HG03575 (cell line): ENCODE measurements at regions not wholly inside any gene's neighbourhood (a gene's known extent, or its start where the extent isn't known, plus 50 kb on each side); places are given as distances from the start of the nearest gene placed in this dataset.

ENCODE experiments used
- ATAC-seq: cut with Tn5 transposase; IDR thresholded peaks from one replicate; pipeline ENCODE4 v1.9.1; 2021; ENCODE audit not compliant: unreplicated experiment, insufficient number of reproducible peaks, low FRiP score; ENCODE audit errors: extremely low read depth

DNA sequence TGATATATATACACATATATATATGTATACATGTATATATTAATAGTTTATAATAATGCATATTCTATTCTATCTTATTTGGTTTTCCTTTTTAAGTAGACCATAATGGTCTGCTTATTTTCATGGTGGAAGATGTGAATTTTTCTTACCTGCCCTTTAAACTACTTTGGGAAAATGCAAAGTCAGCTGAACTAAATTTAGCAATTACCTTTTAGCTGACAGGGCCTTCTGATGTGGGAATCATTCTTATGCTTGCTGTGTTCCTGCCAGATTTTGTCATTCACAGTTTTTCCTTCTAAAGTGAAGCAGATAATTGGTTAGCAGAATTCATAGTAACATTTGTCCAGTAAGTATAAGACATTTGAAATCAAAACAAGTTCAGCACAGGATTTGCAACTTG is 63.2 kb upstream of the SAMSN1 start:
- ATAC-seq, result no peak

DNA sequence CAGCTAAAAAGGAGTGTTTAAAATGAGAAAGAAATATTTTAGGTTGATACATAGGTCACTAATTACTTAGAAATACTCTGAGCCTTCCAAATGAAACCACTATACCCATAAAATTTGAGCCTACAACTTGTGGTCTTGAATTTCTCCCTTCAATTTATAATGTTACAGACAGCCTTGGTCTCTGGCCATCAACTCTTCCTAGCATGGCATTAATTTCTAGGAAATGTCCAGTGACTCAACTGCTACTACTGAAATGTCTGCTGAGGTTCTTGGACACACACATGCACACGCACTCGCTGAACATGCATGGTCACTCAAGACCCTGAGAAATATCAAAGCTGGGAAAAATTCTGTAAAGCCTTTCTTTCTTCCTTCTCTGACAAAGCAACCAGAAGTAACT is 61.1 kb upstream of the SAMSN1 start:
- ATAC-seq, result no peak

DNA sequence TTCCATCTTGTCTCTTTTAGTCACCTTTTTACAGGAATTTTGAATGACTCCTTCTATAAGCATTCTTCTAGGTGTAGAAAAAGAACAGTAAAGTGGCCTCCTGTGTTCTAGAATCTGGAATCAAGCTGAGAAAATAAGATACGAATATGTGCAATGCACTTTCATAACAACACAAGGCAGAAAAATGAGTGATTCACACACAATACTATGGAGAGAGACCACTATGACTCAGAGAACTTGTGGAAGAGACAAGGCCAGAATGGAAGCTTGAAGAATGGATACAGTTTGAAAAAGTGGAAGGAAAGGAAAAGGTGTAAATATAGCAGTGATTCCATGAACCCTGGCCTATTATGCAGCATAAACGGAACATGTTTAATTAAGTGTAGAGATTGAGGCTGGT is 57.1 kb upstream of the SAMSN1 start:
- no peak for ATAC-seq

DNA sequence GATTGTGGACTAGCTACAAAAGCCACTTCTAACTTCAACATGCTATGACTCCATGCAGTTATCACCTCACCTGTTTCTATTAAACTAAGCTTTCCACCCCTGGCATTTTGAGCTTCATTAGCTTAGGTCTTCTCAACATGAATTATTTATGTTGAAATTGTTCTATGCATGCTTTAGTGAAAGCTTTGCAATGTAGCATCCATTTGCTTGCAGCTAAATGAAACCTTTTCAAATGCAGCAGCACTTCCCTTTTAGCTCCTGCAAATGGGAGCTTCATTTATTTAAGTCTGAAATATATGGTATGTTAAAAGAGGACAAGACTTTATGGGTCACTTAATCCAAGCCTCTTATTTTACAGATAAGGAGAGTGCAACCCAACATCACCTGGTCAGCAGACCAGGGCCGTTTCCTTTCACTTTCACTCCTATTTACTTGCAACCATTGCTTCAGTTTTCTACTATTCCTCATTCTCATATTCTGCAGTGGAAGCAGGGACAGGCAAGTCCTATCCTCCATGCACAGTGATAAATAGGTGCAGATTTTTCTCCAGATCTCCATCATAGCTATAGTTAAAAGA is 56.4 kb upstream of the SAMSN1 start:
- no peak for ATAC-seq

DNA sequence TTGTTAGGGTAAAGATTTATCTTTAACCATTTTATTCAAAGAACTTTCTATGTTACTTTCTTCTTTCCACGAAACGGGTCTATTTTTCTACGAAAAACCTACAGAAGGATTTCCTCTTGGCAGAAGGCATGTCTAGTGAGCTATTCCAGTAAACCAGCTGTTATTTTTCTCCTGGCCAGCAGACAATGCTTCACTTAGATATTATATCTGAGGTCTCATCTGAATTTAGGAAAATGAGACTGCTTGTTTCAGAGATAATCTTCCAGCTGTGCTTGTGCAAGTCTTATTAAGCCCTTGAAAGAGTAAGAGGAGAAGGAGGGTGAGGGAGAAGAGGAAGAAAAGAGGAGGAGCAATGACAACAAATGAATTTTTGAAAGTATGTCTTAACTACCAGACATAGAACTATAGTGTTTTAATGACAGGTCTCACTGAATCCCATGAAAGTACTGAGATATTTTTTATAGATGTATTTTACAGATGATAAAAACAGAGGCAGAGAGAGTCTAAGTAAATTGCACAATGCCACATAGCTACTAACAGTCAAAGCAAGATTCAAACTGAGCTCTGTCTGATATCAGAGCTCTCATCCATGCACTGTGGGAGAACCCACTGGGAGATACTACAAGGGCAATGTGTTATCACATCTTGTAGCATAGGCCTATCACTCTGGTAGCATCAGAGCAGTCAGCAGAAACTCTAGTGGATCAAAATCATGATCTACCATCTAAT is 54.6 kb upstream of the SAMSN1 start:
- ATAC-seq, result no peak

DNA sequence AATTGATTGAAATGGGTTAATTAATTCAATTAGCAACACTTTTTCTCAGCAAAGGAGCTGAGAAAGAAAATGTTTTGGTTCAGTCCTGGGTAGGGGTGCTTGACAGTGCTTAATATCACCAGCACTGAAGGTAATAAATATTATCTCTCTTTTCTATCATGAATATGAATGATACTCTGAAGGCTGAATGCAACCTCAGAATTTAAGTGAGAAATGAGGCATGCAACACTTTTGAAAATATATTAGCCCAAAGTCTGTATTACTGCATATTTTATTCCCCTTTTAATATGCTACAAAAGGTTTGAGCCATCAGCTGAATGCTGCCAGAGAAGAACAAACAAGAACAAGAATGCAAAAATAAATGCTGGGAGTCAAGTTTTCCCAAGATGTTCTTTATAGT is 52.0 kb upstream of the SAMSN1 start:
- no peak for ATAC-seq
